ENCODE measurements at regions not wholly inside any gene's neighbourhood (a gene's known extent, or its start where the extent isn't known, plus 50 kb on each side); places are given as distances from the start of the nearest gene placed in this dataset.

DNA sequence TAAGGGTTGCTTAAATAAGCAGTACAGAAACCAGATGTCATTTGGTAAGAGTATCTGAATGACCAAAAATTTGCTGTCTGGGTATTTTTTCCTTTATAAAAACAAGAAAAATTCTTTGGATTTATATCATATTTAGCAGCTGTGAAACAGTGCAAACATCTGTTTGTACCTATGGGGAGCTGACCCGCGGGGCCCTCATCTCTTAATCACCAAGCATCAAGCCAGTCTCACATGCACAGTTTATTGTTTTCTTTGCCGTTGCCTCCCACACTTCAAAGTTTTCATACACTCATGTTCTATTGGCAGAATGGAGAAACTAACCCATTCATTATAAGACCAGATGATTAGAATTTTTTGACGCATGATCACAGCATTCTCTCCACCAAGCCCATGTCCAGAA, 142.2 kb downstream of the BMP4 start:
- TF ChIP-seq POLR2A (IDR thresholded peaks at IDR 0.05), result no peak
- TF ChIP-seq, protein P1, sequence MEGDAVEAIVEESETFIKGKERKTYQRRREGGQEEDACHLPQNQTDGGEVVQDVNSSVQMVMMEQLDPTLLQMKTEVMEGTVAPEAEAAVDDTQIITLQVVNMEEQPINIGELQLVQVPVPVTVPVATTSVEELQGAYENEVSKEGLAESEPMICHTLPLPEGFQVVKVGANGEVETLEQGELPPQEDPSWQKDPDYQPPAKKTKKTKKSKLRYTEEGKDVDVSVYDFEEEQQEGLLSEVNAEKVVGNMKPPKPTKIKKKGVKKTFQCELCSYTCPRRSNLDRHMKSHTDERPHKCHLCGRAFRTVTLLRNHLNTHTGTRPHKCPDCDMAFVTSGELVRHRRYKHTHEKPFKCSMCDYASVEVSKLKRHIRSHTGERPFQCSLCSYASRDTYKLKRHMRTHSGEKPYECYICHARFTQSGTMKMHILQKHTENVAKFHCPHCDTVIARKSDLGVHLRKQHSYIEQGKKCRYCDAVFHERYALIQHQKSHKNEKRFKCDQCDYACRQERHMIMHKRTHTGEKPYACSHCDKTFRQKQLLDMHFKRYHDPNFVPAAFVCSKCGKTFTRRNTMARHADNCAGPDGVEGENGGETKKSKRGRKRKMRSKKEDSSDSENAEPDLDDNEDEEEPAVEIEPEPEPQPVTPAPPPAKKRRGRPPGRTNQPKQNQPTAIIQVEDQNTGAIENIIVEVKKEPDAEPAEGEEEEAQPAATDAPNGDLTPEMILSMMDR (IDR thresholded peaks at IDR 0.05), result no peak
- no peak for TF ChIP-seq EP300 (IDR thresholded peaks at IDR 0.05)
- intact Hi-C loops (cut with DNase I), result no loop called here
- Histone ChIP-seq H3K4me3 (no peak overlapping the region), H3K27ac (no peak overlapping the region), H3K9me3 (no peaks in the 10 kb centered on the region), H3K4me1 (ENCODE audit: insufficient read depth) (no peaks in the 10 kb centered on the region), H3K36me3 (no peaks in the 10 kb centered on the region), H3K27me3 (no peaks in the 10 kb centered on the region)
- DNase-seq, result no peak
- WGBS, 3 donors, result 6 to 19% (median 7%) methylated on average over 4 of the region's 4 CpGs

DNA sequence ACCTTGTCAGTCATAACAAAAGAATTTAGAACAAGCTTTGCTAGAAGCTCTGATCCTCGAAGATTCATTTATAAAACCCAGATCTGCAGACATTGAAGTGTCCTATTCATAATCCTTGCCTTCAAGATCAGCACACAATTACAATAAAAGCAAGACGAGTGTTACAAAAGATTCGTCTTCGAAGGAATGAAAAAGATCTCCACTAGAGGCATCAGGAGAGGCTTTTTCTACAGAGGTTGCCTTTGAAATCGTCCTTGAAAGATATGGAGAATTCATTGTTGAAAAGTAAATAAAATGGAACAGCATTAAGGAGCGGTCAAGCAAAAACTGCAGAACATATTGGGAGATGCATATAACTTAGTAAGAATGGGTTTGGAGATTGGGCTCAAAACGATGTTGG, 146.4 kb downstream of the BMP4 start:
- Histone ChIP-seq H3K36me3 (no peaks in the 10 kb centered on the region), H3K27ac (no peak overlapping the region), H3K27me3 (no peaks in the 10 kb centered on the region), H3K4me3 (no peak overlapping the region), H3K9me3 (no peaks in the 10 kb centered on the region), H3K4me1 (ENCODE audit: insufficient read depth) (no peaks in the 10 kb centered on the region)
- intact Hi-C loops (cut with DNase I), result no loop called here
- TF ChIP-seq, protein P1 (IDR thresholded peaks at IDR 0.05), result no peak
- no peak for TF ChIP-seq EP300 (IDR thresholded peaks at IDR 0.05)
- no peak for TF ChIP-seq POLR2A (IDR thresholded peaks at IDR 0.05)
- no peak for DNase-seq
- 79 to 86% (median 80%) methylated on average over 7 of the region's 7 CpGs for WGBS, 3 donors

DNA sequence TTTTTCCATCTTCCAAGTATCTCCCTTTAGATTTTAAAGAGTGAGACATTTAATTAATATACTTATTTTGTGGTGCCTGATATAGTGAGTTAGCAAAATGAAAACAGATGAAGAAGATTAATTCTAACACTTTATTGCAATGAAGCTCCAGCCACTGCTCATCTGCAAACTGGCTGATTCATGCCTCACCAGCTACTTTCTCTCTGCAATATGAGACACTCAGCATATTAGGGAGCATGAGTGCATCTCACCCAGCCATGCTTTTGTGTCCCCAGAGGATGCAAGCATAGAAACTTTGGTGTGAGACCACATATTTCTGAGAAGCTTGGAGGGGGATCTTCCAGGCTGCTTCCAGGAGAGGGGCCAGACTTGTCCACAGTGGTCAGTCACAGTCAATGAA, 148.6 kb downstream of the BMP4 start:
- no peak for TF ChIP-seq EP300 (IDR thresholded peaks at IDR 0.05)
- TF ChIP-seq POLR2A (IDR thresholded peaks at IDR 0.05), result no peak
- TF ChIP-seq, protein P1 (IDR thresholded peaks at IDR 0.05), result no peak
- no peak overlapping the region for H3K4me3 ChIP-seq
- H3K36me3 ChIP-seq, result no peaks in the 10 kb centered on the region
- H3K27me3 ChIP-seq, result no peaks in the 10 kb centered on the region
- no peaks in the 10 kb centered on the region for H3K9me3 ChIP-seq
- DNase-seq, result no peak
- H3K4me1 ChIP-seq (ENCODE audit: insufficient read depth), result no peaks in the 10 kb centered on the region
- intact Hi-C loops (cut with DNase I), result no loop called here
- H3K27ac ChIP-seq, result no peak overlapping the region

DNA sequence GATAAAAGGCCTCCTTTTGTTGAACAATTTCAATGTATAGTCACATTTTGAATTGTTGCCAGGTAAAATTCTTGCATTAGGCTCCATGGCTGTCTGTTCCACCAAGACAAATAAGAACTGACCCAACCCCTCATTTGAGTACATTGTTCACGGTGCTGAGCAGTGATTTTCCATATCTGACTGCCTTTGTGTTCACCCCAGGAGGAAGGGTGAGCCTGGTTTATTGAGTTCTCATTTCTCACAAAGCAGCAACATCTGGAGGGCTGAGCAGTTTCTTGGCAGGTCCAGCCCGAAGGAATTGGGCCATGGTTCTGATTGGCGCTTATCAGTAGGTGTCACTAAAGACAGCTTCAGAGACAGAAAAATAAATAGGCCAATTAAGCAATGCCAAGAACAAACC, 149.1 kb downstream of the BMP4 start:
- Histone ChIP-seq H3K27ac (no peak overlapping the region), H3K27me3 (no peaks in the 10 kb centered on the region), H3K9me3 (no peaks in the 10 kb centered on the region), H3K36me3 (no peaks in the 10 kb centered on the region), H3K4me1 (ENCODE audit: insufficient read depth) (no peaks in the 10 kb centered on the region), H3K4me3 (no peak overlapping the region)
- 69 to 85% (median 78%) methylated on average over 3 of the region's 3 CpGs for WGBS, 3 donors
- DNase-seq, result no peak
- intact Hi-C loops (cut with DNase I), result no loop called here
- TF ChIP-seq, protein P1 (IDR thresholded peaks at IDR 0.05), result no peak
- TF ChIP-seq EP300 (IDR thresholded peaks at IDR 0.05), result no peak
- TF ChIP-seq POLR2A (IDR thresholded peaks at IDR 0.05), result no peak

DNA sequence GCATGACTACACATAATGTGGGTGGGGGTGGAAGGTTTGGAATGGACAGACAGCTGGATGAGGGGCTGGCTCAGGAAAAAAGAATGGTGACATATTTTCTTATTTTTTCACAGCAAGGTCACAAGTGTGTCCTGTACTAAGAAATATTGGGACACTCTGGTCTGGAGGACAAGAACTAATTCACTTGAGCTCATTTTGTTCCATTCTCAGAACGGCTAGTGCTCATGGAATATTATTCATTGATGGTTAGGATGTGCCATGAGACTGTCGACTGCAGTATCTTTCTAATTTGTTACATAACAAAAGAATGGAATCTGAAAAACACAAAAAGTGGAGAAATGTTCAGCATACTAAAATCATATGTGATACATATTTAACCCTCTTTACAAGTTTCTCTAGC, 149.5 kb downstream of the BMP4 start:
- no peaks in the 10 kb centered on the region for H3K4me1 ChIP-seq (ENCODE audit: insufficient read depth)
- 81 to 89% (median 86%) methylated on average over 2 of the region's 2 CpGs for WGBS, 3 donors
- no peak overlapping the region for H3K4me3 ChIP-seq
- H3K9me3 ChIP-seq, result no peaks in the 10 kb centered on the region
- no peaks in the 10 kb centered on the region for H3K36me3 ChIP-seq
- intact Hi-C loops (cut with DNase I), result no loop called here
- H3K27me3 ChIP-seq, result no peaks in the 10 kb centered on the region
- DNase-seq, result no peak
- no peak overlapping the region for H3K27ac ChIP-seq
- TF ChIP-seq, protein P1 (IDR thresholded peaks at IDR 0.05), result no peak
- TF ChIP-seq POLR2A (IDR thresholded peaks at IDR 0.05) (no peak), EP300 (IDR thresholded peaks at IDR 0.05) (no peak)

Measured in ovary (tissue), 7 donors.